GM18868 (cell line): ENCODE measurements at regions not wholly inside any gene's neighbourhood (a gene's known extent, or its start where the extent isn't known, plus 50 kb on each side); places are given as distances from the start of the nearest gene placed in this dataset.
"Not testable (repeated sequence)": the region's sequence is repeated elsewhere in the genome, so short reads cannot be mapped to it uniquely, and the experiment has no call there.

Source experiments
- ATAC-seq: cut with Tn5 transposase; IDR thresholded peaks from one replicate; pipeline ENCODE4 v1.9.1; 2021; ENCODE audit warnings: mild to moderate bottlenecking, moderate library complexity; ENCODE audit not compliant: unreplicated experiment

DNA sequence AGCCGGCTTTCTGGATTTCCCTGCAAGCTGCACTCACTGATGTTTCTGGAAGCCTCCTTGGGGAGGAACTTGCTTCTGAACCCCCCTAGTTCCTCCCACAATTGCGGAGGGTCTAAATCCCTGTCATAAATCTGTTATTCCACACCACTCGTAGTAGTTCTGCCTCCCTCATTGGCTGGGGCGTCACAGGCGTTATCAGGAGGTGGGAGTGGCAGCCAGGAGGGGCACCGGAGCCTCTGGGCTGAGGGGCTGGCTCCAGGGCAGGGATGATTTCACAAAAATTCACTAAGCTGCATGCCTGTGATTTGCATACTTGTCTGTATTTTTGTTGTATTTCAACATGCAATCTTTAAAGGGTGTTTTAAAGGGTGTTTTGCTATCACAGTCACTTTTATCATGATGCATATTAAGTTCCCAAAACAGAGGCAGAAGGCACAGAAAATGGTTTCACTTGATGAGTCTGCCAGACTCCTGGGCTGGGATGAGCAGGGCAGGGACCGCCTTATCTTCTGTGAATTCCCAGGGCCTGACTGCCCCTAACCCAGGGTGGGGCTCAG is 176.2 kb upstream of the FOXF1 start:
- no peak for ATAC-seq

- ATAC-seq: no peak
These were observed 174.8 kb upstream of the FOXF1 start for GRCh38 chr16:86335266-86336172.

GRCh38 chr16:86337138-86337537 is 173.2 kb upstream of the FOXF1 start:
- ATAC-seq: no peak

- ATAC-seq: no peak
These were observed 172.5 kb upstream of the FOXF1 start for GRCh38 chr16:86337581-86338402.

GRCh38 chr16:86338403-86339115 is 171.8 kb upstream of the FOXF1 start:
- no peak for ATAC-seq

DNA sequence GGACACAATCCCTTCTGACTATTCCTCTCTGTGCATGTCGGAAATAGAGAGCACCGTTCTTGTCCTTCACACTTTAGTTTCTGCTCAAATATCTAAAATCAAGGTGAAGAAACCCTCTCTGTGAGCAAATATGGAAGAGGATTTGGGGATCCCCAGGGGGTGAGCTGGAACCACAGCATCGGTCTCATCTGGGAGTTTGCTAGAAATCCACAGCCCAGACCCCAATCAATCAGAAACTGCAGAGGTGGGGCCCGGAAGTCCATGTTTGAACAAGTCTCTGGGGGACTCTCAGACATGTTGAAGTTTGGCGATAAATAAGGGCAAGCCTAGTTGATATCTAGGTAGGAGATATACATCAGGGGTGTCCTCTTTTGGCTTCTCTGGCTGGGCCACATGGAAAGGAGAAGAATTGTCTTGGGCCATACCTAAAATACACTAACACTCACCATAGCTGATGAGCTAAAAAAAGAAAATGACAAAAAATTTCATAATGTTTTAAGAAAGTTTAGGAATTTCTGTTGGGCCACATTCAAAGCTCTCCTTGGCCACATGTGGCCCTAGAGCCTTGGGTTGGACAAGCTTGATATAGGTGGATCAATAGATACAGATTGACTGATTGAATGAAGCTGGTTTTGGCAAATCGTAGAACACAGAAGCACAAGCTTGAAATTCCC is 168.0 kb upstream of the FOXF1 start:
- ATAC-seq: no peak

- ATAC-seq: no peak
These were observed 167.1 kb upstream of the FOXF1 start for GRCh38 chr16:86343027-86343795.

- no peak for ATAC-seq
These were observed 166.3 kb upstream of the FOXF1 start for GRCh38 chr16:86343796-86344585.

GRCh38 chr16:86344586-86344871 is 165.8 kb upstream of the FOXF1 start:
- ATAC-seq: no peak

GRCh38 chr16:86344881-86345280 is 165.4 kb upstream of the FOXF1 start:
- ATAC-seq: no peak

DNA sequence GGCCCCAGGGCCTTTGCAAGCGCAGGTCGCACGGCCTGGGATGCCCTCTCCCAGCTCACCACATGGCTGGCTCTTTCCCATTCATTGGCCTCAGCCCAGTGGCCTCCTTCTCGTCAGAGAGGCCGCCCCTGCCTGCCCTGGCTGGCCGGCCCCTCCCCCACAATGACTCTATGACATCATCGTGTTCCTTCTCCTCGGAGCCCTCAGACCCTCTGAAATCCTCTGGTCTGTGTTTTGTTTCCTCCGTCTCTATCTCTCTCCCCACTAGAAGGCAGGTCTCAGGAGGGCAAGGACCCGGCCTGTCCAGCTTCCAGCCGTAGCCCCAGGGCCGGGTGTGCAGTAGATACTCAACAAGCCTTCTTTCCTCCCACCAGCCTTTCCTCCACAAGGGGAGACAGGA is 164.8 kb upstream of the FOXF1 start:
- ATAC-seq: no peak

DNA sequence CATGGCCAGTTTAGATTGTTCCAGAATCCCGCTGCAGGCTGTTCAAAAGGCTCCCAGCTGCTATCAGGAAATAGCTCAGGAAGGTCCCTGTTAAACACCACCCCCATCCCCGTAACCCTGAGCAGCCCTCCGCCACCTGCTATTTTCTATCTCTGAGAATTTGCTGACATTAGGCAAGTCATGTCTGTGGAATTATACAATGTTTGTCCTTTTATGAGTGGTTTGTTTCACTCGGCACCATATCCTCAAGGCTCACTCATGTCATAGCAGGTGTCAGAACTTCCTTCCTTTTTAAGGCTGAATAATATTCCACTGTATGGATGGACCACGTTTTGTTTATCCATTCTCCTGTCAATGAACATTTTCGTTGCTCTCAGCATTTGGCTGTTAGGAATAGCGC is 164.3 kb upstream of the FOXF1 start:
- ATAC-seq: no peak

GRCh38 chr16:86347090-86347489 is 163.2 kb upstream of the FOXF1 start:
- no peak for ATAC-seq

DNA sequence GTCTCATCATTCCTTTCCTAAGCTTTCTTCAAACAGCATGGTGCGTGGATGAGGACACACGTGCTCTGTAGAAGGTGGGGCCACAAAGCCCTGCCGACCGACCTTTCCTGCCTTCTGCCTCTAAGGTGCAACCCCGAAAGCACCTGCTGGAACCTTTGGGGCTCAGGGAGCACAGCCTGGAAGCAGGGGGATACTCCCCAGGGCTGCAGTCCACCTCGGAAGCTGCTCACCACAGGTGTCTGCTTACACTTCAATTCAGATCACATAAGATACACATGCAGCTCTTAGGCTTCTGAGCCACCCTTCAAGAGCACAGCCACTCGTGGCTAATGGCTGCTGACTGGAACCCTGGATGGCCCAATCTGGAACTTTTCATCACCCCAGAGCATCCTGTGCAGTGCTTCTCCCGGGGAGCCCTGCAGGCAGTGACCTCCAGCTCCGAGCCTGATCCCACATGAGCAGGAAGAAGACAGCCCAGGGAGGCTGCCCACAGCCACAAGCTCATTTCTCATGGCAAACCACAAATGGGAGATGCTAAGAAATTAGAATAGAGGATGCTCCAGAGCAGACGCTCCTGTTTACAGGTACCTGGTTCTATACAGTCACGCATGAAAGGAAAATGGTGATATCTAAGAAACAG is 162.3 kb upstream of the FOXF1 start:
- no peak for ATAC-seq

DNA sequence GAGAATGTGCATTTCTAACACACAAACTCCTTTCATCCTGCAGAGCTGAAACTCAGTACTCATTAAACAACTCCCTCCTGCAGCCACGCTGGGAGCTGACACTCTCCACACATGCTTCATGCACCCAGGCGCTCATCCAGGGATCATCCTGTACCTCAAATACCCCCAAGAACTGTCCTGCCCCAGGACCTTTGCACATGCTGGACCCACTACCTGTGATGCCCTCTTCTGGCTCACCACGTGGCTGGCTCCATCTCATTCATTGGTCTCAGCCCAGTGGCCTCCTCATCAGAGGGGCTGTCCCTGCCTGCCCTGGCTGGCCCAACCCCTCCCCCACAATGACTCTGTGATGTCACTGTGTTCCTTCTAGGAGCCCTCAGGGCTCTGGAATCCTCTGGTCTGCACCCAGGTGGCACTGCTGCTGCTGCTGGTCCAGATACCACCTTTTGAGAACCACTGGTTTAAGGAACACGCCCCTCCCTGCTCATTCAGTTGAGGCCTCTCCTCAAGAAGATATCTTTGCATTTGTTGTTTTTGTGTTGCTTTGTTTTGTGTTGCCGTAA is 160.9 kb upstream of the FOXF1 start:
- ATAC-seq: no peak

DNA sequence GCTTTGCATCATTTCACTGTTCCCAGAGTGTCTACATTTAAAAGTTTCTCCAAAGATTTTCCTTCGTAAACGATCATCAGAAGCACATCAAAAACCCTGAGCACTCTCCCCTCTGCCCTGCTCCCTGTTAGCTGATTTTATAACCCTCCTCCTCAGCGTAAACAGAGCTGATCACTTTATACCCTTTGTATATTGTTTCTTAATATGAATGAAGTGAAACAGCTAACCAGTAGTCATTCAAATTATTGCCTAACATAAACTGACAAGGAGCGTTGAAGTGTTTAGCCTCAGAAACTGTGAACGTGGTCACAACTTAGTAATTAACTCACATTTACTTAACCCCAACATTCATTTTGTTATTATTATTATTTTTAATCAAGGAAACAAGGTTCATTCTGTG is 160.0 kb upstream of the FOXF1 start:
- no peak for ATAC-seq

DNA sequence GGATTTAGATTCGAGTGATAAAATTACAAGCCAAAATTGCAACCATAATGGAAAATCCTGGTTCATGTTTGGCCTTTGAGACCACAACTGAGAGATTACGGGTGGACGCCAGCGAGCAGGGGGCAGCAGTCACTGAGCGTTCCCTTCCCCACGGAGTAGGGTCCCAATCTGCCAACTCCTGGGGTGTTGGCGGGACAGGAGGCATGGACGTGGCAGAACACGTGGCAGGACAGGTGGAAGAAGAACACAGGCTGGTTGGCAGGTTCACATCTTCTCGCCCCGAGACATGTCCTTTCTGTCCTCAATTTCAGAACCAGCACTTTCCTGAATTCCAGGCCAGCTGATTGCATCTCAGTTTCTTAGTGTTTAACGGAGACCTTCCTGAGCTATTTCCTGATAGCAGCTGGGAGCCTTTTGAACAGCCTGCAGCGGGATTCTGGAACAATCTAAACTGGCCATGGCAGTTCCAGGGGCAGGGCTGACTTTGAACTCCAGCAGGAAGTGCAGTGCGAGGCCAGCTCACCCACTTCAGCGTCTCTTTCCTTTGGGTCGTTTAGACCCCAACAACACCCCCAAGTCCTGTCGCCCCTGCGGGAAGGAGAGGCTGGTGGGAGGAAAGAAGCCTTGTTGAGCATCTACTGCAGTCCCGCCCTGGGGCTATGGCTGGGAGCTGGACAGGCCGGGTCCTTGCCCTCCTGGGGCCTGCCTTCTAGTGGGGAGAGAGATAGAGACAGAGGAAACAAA is 159.1 kb upstream of the FOXF1 start:
- ATAC-seq: no peak

DNA sequence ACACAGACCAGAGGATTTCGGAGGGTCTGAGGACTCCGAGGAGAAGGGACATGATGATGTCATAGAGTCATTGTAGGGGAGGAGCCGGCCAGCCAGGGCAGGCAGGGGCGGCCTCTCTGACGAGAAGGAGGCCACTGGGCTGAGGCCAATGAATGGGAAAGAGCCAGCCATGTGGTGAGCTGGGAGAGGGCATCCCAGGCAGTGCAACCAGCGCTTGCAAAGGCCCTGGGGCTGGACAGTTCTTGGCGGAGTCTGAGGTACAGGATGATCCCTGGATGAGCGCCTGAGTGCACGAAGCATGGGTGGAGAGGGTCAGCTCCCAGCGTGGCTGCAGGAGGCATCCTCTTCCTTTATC is 158.6 kb upstream of the FOXF1 start:
- not testable (repeated sequence) for ATAC-seq
